Epithelial cell of proximal tubule (primary cell): ENCODE measurements at regions not wholly inside any gene's neighbourhood (a gene's known extent, or its start where the extent isn't known, plus 50 kb on each side); places are given as distances from the start of the nearest gene placed in this dataset.
A peak's percentile ranks its signal among the peaks of the same experiment; 100 is the strongest.

Experiments
- DNase-seq: peaks from one replicate; pipeline ENCODE4 v3.0.0-alpha.2; 2011; ENCODE audit warnings: low read depth
- H3K4me3 ChIP-seq: 2 replicates; pipeline ENCODE4 v1.5.1; 2011; ENCODE audit warnings: low read depth, mild to moderate bottlenecking, low read length
- CTCF ChIP-seq: conservative IDR thresholded peaks from 2 replicates; pipeline ENCODE4 v1.5.1; 2012; ENCODE audit warnings: low read depth, mild to moderate bottlenecking, low read length

GRCh38 chr11:134469627-134470026, 57.6 kb upstream of the B3GAT1 start:
- no peak for DNase-seq
- no peak overlapping the region for H3K4me3 ChIP-seq
- TF ChIP-seq CTCF = no peak

GRCh38 chr11:134468796-134469195, 56.8 kb upstream of the B3GAT1 start:
- no peak for DNase-seq
- H3K4me3 ChIP-seq = no peak overlapping the region
- TF ChIP-seq CTCF = no peak

- no peak for TF ChIP-seq CTCF
Measured at GRCh38 chr11:134468081-134468668, 56.1 kb upstream of the B3GAT1 start.

GRCh38 chr11:134466610-134467567, 54.8 kb upstream of the B3GAT1 start:
- DNase-seq = no peak
- TF ChIP-seq CTCF = no peak
- no peak overlapping the region for H3K4me3 ChIP-seq

More at GRCh38 chr11:134468081-134468668, 56.1 kb upstream of the B3GAT1 start:
- H3K4me3 ChIP-seq = no peak overlapping the region
- no peak for DNase-seq

GRCh38 chr11:134466156-134466555, 54.1 kb upstream of the B3GAT1 start:
- H3K4me3 ChIP-seq = no peak overlapping the region
- no peak for TF ChIP-seq CTCF
- no peak for DNase-seq

GRCh38 chr11:134464981-134465730, 53.1 kb upstream of the B3GAT1 start:
- peak; percentile 12 for DNase-seq
- TF ChIP-seq CTCF = no peak
- H3K4me3 ChIP-seq = no peak overlapping the region
